AG09309 (cell line): ENCODE measurements at regions not wholly inside any gene's neighbourhood (a gene's known extent, or its start where the extent isn't known, plus 50 kb on each side); places are given as distances from the start of the nearest gene placed in this dataset.

Experiments
- DNase-seq: peaks from one replicate; pipeline ENCODE4 v3.0.0-alpha.2; 2010; ENCODE audit warnings: low read depth
- H3K4me3 ChIP-seq: 2 replicates; pipeline ENCODE4 v1.5.1; 2011; ENCODE audit warnings: mild to moderate bottlenecking, low read depth, low read length, moderate library complexity; ENCODE audit not compliant: control insufficient read depth
- CTCF ChIP-seq: IDR thresholded peaks from 2 replicates; pipeline ENCODE4 v1.5.1; 2011; ENCODE audit warnings: mild to moderate bottlenecking, low read depth, low read length, inconsistent platforms; ENCODE audit not compliant: insufficient read depth, control insufficient read depth; ENCODE audit errors: missing control alignments

GRCh38 chr6:92468066-92468465 is 951.3 kb downstream of the EPHA7 start:
- no peak for TF ChIP-seq CTCF
- DNase-seq: no peak
- H3K4me3 ChIP-seq: no peak overlapping the region

GRCh38 chr6:92460133-92460532 is 959.2 kb downstream of the EPHA7 start:
- TF ChIP-seq CTCF: no peak
- no peak overlapping the region for H3K4me3 ChIP-seq
- no peak for DNase-seq

- H3K4me3 ChIP-seq: no peak overlapping the region
- no peak for TF ChIP-seq CTCF
- DNase-seq: no peak
Measured at GRCh38 chr6:92459606-92460005, 959.8 kb downstream of the EPHA7 start.

- TF ChIP-seq CTCF: no peak
- no peak overlapping the region for H3K4me3 ChIP-seq
- DNase-seq: no peak
Measured at GRCh38 chr6:92446052-92446451, 973.3 kb downstream of the EPHA7 start.

GRCh38 chr6:92433911-92434310 is 985.4 kb downstream of the EPHA7 start:
- H3K4me3 ChIP-seq: no peak overlapping the region
- no peak for DNase-seq
- TF ChIP-seq CTCF: no peak

GRCh38 chr6:92431502-92431901 is 987.9 kb downstream of the EPHA7 start:
- no peak overlapping the region for H3K4me3 ChIP-seq
- TF ChIP-seq CTCF: no peak
- DNase-seq: no peak

GRCh38 chr6:92428448-92428847 is 990.9 kb downstream of the EPHA7 start:
- TF ChIP-seq CTCF: no peak
- DNase-seq: no peak
- no peak overlapping the region for H3K4me3 ChIP-seq
